ENCODE measurements at regions not wholly inside any gene's neighbourhood (a gene's known extent, or its start where the extent isn't known, plus 50 kb on each side); places are given as distances from the start of the nearest gene placed in this dataset.

GRCh38 chr1:41998250-41998649 lies 79.5 kb upstream of the HIVEP3 start:
- Histone ChIP-seq H3K4me3 (ENCODE audit: low read depth in 2 of 2, low read length in 1 of 2) (no peak overlapping the region), H3K27me3 (ENCODE audit: insufficient read depth) (no peaks in the 10 kb centered on the region), H3K9me2 (no peaks in the 10 kb centered on the region), H2AFZ (ENCODE audit: low read depth) (no peak overlapping the region), H3K4me1 (ENCODE audit: control insufficient read depth in 1 of 2, insufficient read depth in 2 of 2, low read depth in 1 of 2, low read length in 1 of 2) (no peaks in the 10 kb centered on the region; a peak in 1 of 4 replicates), H3K36me3 (replicated peaks in 1 of 2; ENCODE audit: control insufficient read depth in 1 of 2, insufficient read depth in 2 of 2, low read length in 1 of 2) (no peaks in the 10 kb centered on the region), H3K79me2 (ENCODE audit: insufficient read depth) (no peaks in the 10 kb centered on the region; the same call in 1 of the 2 replicates), H3K9ac (no peak overlapping the region), H3K27ac (ENCODE audit: low read depth in 2 of 2, low read length in 1 of 2) (no peak overlapping the region), H3F3A (replicated peaks; ENCODE audit: insufficient read depth) (peaks cover 4% of the 10 kb centered on the region), H3K9me3 (no peaks in the 10 kb centered on the region), H4K20me1 (ENCODE audit: insufficient read depth) (no peaks in the 10 kb centered on the region), H3K4me2 (no peak overlapping the region)
- no peak for TF ChIP-seq FOXM1 (IDR thresholded peaks at IDR 0.05; ENCODE audit: low read depth)
- TF ChIP-seq FOXJ3 (CRISPR knock-in tag; IDR thresholded peaks at IDR 0.05), result no peak
- ChIA-PET CTCF (no interaction called here), POLR2A (no interaction called here)
- no peak for DNase-seq

- H3K79me2 ChIP-seq (ENCODE audit: insufficient read depth), result no peaks in the 10 kb centered on the region; the same call in 1 of the 2 replicates
- H3K27me3 ChIP-seq (ENCODE audit: insufficient read depth), result no peaks in the 10 kb centered on the region
- TF ChIP-seq ELF1 (IDR thresholded peaks at IDR 0.05) (no peak), MEF2A (IDR thresholded peaks at IDR 0.05; ENCODE audit: borderline replicate concordance, low read depth) (no peak), GATA2 (CRISPR knock-in tag; IDR thresholded peaks at IDR 0.05) (no peak), GABPA (IDR thresholded peaks at IDR 0.05; ENCODE audit: low read depth) (no peak), JUND (IDR thresholded peaks at IDR 0.05) (no peak), SIN3A (IDR thresholded peaks at IDR 0.05; ENCODE audit: borderline replicate concordance, low read depth, low read length) (no peak), MXI1 (IDR thresholded peaks at IDR 0.05; ENCODE audit: low read depth, low read length) (no peak), CHD2 (IDR thresholded peaks at IDR 0.05; ENCODE audit: low read length, partially characterized antibody) (no peak)
- no peaks in the 10 kb centered on the region for H3K36me3 ChIP-seq (replicated peaks in 1 of 2; ENCODE audit: control insufficient read depth in 1 of 2, insufficient read depth in 2 of 2, low read length in 1 of 2)
- no peak overlapping the region for H2AFZ ChIP-seq (ENCODE audit: low read depth)
- H3K9ac ChIP-seq, result no peak overlapping the region
- 89% methylated on average over 4 of the region's 5 CpGs for WGBS (ENCODE audit: low lambda C conversion rate)
- no peaks in the 10 kb centered on the region for H4K20me1 ChIP-seq (ENCODE audit: insufficient read depth)
- H3K9me3 ChIP-seq, result no peaks in the 10 kb centered on the region
- H3F3A ChIP-seq (replicated peaks; ENCODE audit: insufficient read depth), result peaks cover 4% of the 10 kb centered on the region
- ChIA-PET POLR2A (no interaction called here), CTCF (no interaction called here)
- H3K27ac ChIP-seq (ENCODE audit: low read depth in 2 of 2, low read length in 1 of 2), result no peak overlapping the region
- no peak overlapping the region for H3K4me3 ChIP-seq (ENCODE audit: low read depth in 2 of 2, low read length in 1 of 2)
- H3K9me2 ChIP-seq, result no peaks in the 10 kb centered on the region
- DNase-seq, result no peak
- H3K4me2 ChIP-seq, result no peak overlapping the region
- no peaks in the 10 kb centered on the region; a peak in 1 of 4 replicates for H3K4me1 ChIP-seq (ENCODE audit: control insufficient read depth in 1 of 2, insufficient read depth in 2 of 2, low read depth in 1 of 2, low read length in 1 of 2)
These were observed 78.4 kb upstream of the HIVEP3 start for GRCh38 chr1:41997153-41997552.

- Histone ChIP-seq H3K9me3 (no peaks in the 10 kb centered on the region), H3K27me3 (ENCODE audit: insufficient read depth) (no peaks in the 10 kb centered on the region), H3K79me2 (ENCODE audit: insufficient read depth) (no peaks in the 10 kb centered on the region; the same call in 1 of the 2 replicates), H3K4me1 (ENCODE audit: control insufficient read depth in 1 of 2, insufficient read depth in 2 of 2, low read depth in 1 of 2, low read length in 1 of 2) (no peaks in the 10 kb centered on the region), H3K9ac (no peak overlapping the region), H3K27ac (ENCODE audit: low read depth in 2 of 2, low read length in 1 of 2) (no peak overlapping the region), H3K4me2 (no peak overlapping the region), H3K4me3 (ENCODE audit: low read depth in 2 of 2, low read length in 1 of 2) (no peak overlapping the region), H3K9me2 (no peaks in the 10 kb centered on the region), H3F3A (replicated peaks; ENCODE audit: insufficient read depth) (peaks cover 4% of the 10 kb centered on the region), H2AFZ (ENCODE audit: low read depth) (no peak overlapping the region), H4K20me1 (ENCODE audit: insufficient read depth) (no peaks in the 10 kb centered on the region), H3K36me3 (replicated peaks in 1 of 2; ENCODE audit: control insufficient read depth in 1 of 2, insufficient read depth in 2 of 2, low read length in 1 of 2) (no peaks in the 10 kb centered on the region)
- ChIA-PET CTCF (no interaction called here), POLR2A (no interaction called here)
- TF ChIP-seq EZH2phosphoT487 (IDR thresholded peaks at IDR 0.05; ENCODE audit: borderline replicate concordance, low read depth), result no peak
- 82% methylated on average over 1 of the region's 1 CpG for WGBS (ENCODE audit: low lambda C conversion rate)
- DNase-seq, result no peak
These were observed 76.9 kb upstream of the HIVEP3 start for GRCh38 chr1:41995441-41996130.
